ENCODE measurements at regions not wholly inside any gene's neighbourhood (a gene's known extent, or its start where the extent isn't known, plus 50 kb on each side); places are given as distances from the start of the nearest gene placed in this dataset.
A peak's percentile ranks its signal among the peaks of the same experiment; 100 is the strongest.

DNA sequence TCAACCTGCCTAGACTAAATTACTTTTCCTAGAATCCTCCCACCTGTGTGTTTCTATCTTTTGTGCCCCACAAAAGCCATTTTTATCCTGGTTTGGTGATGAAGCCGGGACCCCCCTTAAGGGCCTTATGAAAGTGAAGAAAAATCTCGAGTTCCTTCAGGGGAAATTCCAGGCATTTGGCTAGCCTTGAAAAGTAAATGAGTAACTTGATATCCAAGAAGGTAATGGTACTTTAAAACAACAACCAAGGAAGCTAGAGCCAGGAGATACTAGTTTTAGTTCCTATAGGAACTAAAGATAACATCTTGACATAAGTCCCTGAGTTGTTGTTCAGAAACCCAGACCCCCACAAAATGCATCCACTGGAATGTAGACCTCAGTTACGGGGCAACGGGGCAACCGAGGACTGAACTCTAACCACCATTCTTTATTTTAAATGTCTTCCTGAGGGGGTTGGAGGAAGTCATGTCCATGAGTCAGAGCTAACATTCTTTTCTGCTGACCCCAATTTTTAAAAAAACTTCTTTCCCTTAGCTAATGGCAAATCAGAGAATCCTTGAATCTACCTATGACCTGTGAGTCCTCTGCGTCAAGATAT, 73.9 kb downstream of the VCX3A start:
- Histone ChIP-seq H3K27ac (ENCODE audit: low read depth, low read length) (peak overlapping the region; percentile 78), H4K12ac (ENCODE audit: low read depth, low read length) (no peak overlapping the region), H3K79me1 (ENCODE audit: low read length) (peaks cover 5% of the 10 kb centered on the region), H3K9me3 (ENCODE audit: insufficient read depth, low read depth, low read length) (no peaks in the 10 kb centered on the region), H3K36me3 (ENCODE audit: control insufficient read depth in 1 of 2, insufficient read depth in 2 of 2, low read length in 2 of 2) (no peaks in the 10 kb centered on the region), H2AK5ac (ENCODE audit: low read length) (no peak overlapping the region), H2BK12ac (ENCODE audit: low read length) (no peak overlapping the region), H3K4ac (ENCODE audit: low read depth, low read length) (no peak overlapping the region), H4K8ac (ENCODE audit: low read depth, low read length) (no peak overlapping the region), H3K14ac (ENCODE audit: low read length) (no peak overlapping the region), H3K79me2 (ENCODE audit: control insufficient read depth, insufficient read depth, low read length, poor library complexity) (no peaks in the 10 kb centered on the region), H3K23ac (ENCODE audit: low read length) (no peak overlapping the region), H2BK120ac (ENCODE audit: insufficient read depth, low read length, poor library complexity) (no peak overlapping the region), H4K91ac (ENCODE audit: low read depth, low read length) (no peak overlapping the region), H3K4me1 (ENCODE audit: control insufficient read depth in 1 of 2, insufficient read depth in 2 of 2, low read length in 2 of 2) (peaks cover 6 to 9% of the 10 kb centered on the region in 2 experiments), H3K18ac (ENCODE audit: low read length) (no peak overlapping the region), H3K4me3 (ENCODE audit: low read depth, low read length) (no peak overlapping the region), H3K9ac (ENCODE audit: low read length) (no peak overlapping the region), H2AFZ (ENCODE audit: insufficient read depth, low read length, poor library complexity) (no peak overlapping the region), H2BK5ac (ENCODE audit: low read depth, low read length, poor library complexity) (no peak overlapping the region), H3K27me3 (ENCODE audit: insufficient read depth, low read length) (no peaks in the 10 kb centered on the region), H3K4me2 (ENCODE audit: low read length) (no peak overlapping the region)
- no CpG with 5 or more reads among the region's 6 CpGs for WGBS (ENCODE audit: extremely low coverage, insufficient coverage, insufficient read length)
- no peak for DNase-seq

DNA sequence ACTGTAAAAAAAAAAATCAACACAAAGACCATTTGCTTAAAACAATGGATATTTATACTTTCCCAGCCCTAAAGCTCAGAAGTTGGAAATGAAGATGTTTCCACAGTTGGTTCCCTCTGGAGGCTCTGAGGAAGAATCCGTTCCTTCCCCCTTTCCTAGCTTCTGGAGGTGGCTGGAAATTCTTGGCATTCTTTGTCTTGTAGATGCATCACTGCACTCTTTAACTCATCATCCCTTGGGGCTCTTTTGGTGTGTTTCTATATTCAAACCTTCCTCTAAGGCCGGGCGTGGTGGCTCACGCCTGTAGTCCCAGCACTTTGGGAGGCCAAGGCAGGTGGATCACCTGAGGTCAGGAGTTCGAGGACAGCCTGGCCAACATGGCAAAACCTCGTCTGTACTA, 78.7 kb downstream of the VCX3A start:
- Histone ChIP-seq H3K4ac (ENCODE audit: low read depth, low read length) (no peak overlapping the region), H3K4me1 (ENCODE audit: control insufficient read depth in 1 of 2, insufficient read depth in 2 of 2, low read length in 2 of 2) (no peaks in the 10 kb centered on the region), H3K9ac (ENCODE audit: low read length) (no peak overlapping the region), H3K4me2 (ENCODE audit: low read length) (no peak overlapping the region), H3K18ac (ENCODE audit: low read length) (no peak overlapping the region), H3K14ac (ENCODE audit: low read length) (no peak overlapping the region), H2AFZ (ENCODE audit: insufficient read depth, low read length, poor library complexity) (no peak overlapping the region), H3K36me3 (ENCODE audit: control insufficient read depth in 1 of 2, insufficient read depth in 2 of 2, low read length in 2 of 2) (no peaks in the 10 kb centered on the region), H2BK120ac (ENCODE audit: insufficient read depth, low read length, poor library complexity) (no peak overlapping the region), H3K27me3 (ENCODE audit: insufficient read depth, low read length) (no peaks in the 10 kb centered on the region), H3K23ac (ENCODE audit: low read length) (no peak overlapping the region), H4K12ac (ENCODE audit: low read depth, low read length) (no peak overlapping the region), H3K4me3 (ENCODE audit: low read depth, low read length) (no peak overlapping the region), H2AK5ac (ENCODE audit: low read length) (no peak overlapping the region), H2BK12ac (ENCODE audit: low read length) (no peak overlapping the region), H3K9me3 (ENCODE audit: insufficient read depth, low read depth, low read length) (no peaks in the 10 kb centered on the region), H3K79me1 (ENCODE audit: low read length) (no peaks in the 10 kb centered on the region), H2BK5ac (ENCODE audit: low read depth, low read length, poor library complexity) (no peak overlapping the region), H3K27ac (ENCODE audit: low read depth, low read length) (no peak overlapping the region), H3K79me2 (ENCODE audit: control insufficient read depth, insufficient read depth, low read length, poor library complexity) (no peaks in the 10 kb centered on the region), H4K91ac (ENCODE audit: low read depth, low read length) (no peak overlapping the region), H4K8ac (ENCODE audit: low read depth, low read length) (no peak overlapping the region)
- WGBS (ENCODE audit: extremely low coverage, insufficient coverage, insufficient read length) = no CpG with 5 or more reads among the region's 6 CpGs
- DNase-seq = no peak

DNA sequence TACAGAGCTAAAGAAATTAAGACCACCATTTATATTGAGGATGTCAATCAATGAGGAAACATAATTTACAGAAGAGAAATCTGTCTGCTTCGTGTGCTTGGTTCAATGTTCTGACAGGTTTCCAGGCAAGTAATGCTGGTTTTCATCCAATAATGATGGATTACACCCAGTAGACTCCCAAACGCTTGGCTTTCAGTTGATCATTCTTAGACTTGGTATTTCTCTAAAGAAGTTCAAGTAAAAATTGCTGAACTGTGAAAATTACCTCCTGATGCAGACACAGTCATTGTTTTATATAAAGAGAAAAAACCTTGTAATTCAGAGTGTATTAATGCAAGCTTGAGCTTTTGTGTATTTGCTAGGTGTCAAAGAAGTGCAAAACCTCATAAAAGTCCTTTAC, 85.0 kb downstream of the VCX3A start:
- Histone ChIP-seq H3K14ac (ENCODE audit: low read length) (no peak overlapping the region), H2AFZ (ENCODE audit: insufficient read depth, low read length, poor library complexity) (no peak overlapping the region), H3K18ac (ENCODE audit: low read length) (no peak overlapping the region), H3K9ac (ENCODE audit: low read length) (no peak overlapping the region), H4K8ac (ENCODE audit: low read depth, low read length) (no peak overlapping the region), H3K27ac (ENCODE audit: low read depth, low read length) (no peak overlapping the region), H3K36me3 (ENCODE audit: control insufficient read depth in 1 of 2, insufficient read depth in 2 of 2, low read length in 2 of 2) (no peaks in the 10 kb centered on the region), H2AK5ac (ENCODE audit: low read length) (no peak overlapping the region), H2BK120ac (ENCODE audit: insufficient read depth, low read length, poor library complexity) (no peak overlapping the region), H2BK5ac (ENCODE audit: low read depth, low read length, poor library complexity) (no peak overlapping the region), H4K91ac (ENCODE audit: low read depth, low read length) (no peak overlapping the region), H3K23ac (ENCODE audit: low read length) (no peak overlapping the region), H3K4me3 (ENCODE audit: low read depth, low read length) (no peak overlapping the region), H2BK12ac (ENCODE audit: low read length) (no peak overlapping the region), H3K27me3 (ENCODE audit: insufficient read depth, low read length) (no peaks in the 10 kb centered on the region), H4K12ac (ENCODE audit: low read depth, low read length) (no peak overlapping the region), H3K4ac (ENCODE audit: low read depth, low read length) (no peak overlapping the region), H3K79me2 (ENCODE audit: control insufficient read depth, insufficient read depth, low read length, poor library complexity) (no peaks in the 10 kb centered on the region), H3K9me3 (ENCODE audit: insufficient read depth, low read depth, low read length) (no peaks in the 10 kb centered on the region), H3K79me1 (ENCODE audit: low read length) (no peaks in the 10 kb centered on the region), H3K4me1 (ENCODE audit: control insufficient read depth in 1 of 2, insufficient read depth in 2 of 2, low read length in 2 of 2) (no peaks in the 10 kb centered on the region), H3K4me2 (ENCODE audit: low read length) (no peak overlapping the region)
- WGBS (ENCODE audit: extremely low coverage, insufficient coverage, insufficient read length) = no CpG with 5 or more reads among the region's 2 CpGs
- no peak for DNase-seq

DNA sequence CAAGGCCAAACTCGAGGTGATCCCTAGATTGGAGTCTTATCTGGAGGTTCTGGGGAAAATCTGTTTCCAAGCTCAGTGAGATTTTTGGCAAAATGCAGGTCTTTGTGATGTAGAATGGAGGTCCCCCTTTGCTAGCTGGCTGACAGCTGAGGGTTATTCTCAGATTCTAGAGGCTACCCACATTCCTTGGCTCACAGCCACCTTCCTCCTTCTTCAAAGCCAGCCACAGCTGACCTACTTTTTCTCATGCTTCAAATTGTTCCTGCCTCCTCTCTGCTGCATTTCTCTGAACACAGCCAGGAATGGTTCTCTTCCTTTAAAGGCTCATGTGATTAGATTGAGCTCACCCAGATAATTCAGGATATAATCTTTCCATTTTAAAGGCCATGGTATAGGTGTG, 86.9 kb downstream of the VCX3A start:
- Histone ChIP-seq H4K8ac (ENCODE audit: low read depth, low read length) (no peak overlapping the region), H3K14ac (ENCODE audit: low read length) (no peak overlapping the region), H4K12ac (ENCODE audit: low read depth, low read length) (no peak overlapping the region), H3K4me1 (ENCODE audit: control insufficient read depth in 1 of 2, insufficient read depth in 2 of 2, low read length in 2 of 2) (no peaks in the 10 kb centered on the region), H2BK5ac (ENCODE audit: low read depth, low read length, poor library complexity) (no peak overlapping the region), H2AFZ (ENCODE audit: insufficient read depth, low read length, poor library complexity) (no peak overlapping the region), H3K18ac (ENCODE audit: low read length) (no peak overlapping the region), H3K9me3 (ENCODE audit: insufficient read depth, low read depth, low read length) (no peaks in the 10 kb centered on the region), H3K9ac (ENCODE audit: low read length) (no peak overlapping the region), H3K27ac (ENCODE audit: low read depth, low read length) (no peak overlapping the region), H3K4me2 (ENCODE audit: low read length) (no peak overlapping the region), H4K91ac (ENCODE audit: low read depth, low read length) (no peak overlapping the region), H2BK12ac (ENCODE audit: low read length) (no peak overlapping the region), H3K4me3 (ENCODE audit: low read depth, low read length) (no peak overlapping the region), H3K27me3 (ENCODE audit: insufficient read depth, low read length) (no peaks in the 10 kb centered on the region), H2BK120ac (ENCODE audit: insufficient read depth, low read length, poor library complexity) (no peak overlapping the region), H3K23ac (ENCODE audit: low read length) (no peak overlapping the region), H3K79me2 (ENCODE audit: control insufficient read depth, insufficient read depth, low read length, poor library complexity) (no peaks in the 10 kb centered on the region), H3K4ac (ENCODE audit: low read depth, low read length) (no peak overlapping the region), H2AK5ac (ENCODE audit: low read length) (no peak overlapping the region), H3K36me3 (ENCODE audit: control insufficient read depth in 1 of 2, insufficient read depth in 2 of 2, low read length in 2 of 2) (no peaks in the 10 kb centered on the region), H3K79me1 (ENCODE audit: low read length) (no peaks in the 10 kb centered on the region)
- no CpG with 5 or more reads among the region's 1 CpG for WGBS (ENCODE audit: extremely low coverage, insufficient coverage, insufficient read length)
- no peak for DNase-seq

Measured in trophoblast cell (in vitro differentiated cells and primary cell).